ENCODE measurements at regions not wholly inside any gene's neighbourhood (a gene's known extent, or its start where the extent isn't known, plus 50 kb on each side); places are given as distances from the start of the nearest gene placed in this dataset.

GRCh38 chr3:171526146-171526545 lies 65.9 kb upstream of the TNIK start:
- TF ChIP-seq CTCF (IDR thresholded peaks at IDR 0.05) (no peak), EZH2phosphoT487 (IDR thresholded peaks at IDR 0.05) (no peak)
